HG03097 (cell line): ENCODE measurements at regions not wholly inside any gene's neighbourhood (a gene's known extent, or its start where the extent isn't known, plus 50 kb on each side); places are given as distances from the start of the nearest gene placed in this dataset.

Source experiments
- ATAC-seq: cut with Tn5 transposase; IDR thresholded peaks from one replicate; pipeline ENCODE4 v1.9.1; 2021; ENCODE audit not compliant: unreplicated experiment, low FRiP score

DNA sequence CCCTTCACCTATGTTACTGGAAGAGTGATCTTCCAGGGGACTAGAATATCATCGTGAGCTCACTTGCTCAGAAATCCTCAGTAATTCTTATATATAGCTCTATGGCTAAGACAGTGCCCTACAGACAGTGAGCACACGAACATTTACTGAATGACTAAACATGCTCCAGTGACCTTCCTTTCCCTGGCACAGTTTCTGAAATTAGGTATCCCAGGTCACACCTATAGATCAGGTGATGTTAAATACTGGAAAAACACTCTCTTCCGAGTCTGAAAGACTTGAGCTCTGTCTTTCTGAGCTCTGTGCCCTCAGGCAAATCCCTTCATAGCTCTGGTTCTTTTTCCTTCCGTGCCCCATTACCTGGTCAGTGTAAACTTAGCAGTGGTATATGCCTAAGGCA is 239.4 kb upstream of the LRIG1 start:
- ATAC-seq: no peak

DNA sequence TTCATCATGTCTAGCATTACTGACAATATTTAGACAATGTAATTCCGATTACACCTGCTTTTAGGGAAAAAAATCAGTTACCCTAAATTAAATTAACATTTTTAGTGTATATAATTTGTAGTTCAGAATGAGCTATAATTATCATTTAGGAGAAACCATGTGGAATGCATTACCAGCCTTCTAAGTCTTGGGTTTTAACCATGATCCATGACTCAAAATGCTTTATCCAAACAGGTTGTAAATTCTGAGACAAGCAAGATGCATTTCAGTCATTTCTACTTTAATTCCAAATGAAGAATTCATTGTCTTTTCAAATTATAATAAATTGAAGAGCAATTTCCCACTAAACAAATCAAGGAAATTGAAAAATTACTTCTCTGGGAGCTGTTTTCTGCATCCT is 243.7 kb upstream of the LRIG1 start:
- ATAC-seq: no peak

DNA sequence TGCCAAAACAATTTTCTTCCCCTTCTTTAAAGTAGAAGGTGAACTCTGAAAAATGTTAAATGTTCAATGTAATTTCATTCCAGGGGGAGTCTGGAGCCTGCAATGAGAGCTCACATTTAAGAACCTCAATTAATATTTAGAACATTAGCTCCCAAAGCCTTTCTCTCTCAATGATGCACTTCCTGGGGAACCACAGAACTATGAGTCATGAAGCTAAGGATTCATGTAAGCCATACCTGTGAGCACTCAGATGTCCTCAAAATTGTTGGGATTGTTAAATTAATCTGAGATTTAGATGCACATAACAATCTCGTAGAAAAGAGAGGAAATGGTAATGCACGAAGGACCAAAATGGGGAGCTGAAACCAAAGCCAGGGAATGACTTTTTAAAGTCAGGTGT is 244.2 kb upstream of the LRIG1 start:
- ATAC-seq: no peak

- no peak for ATAC-seq
These were observed 246.4 kb upstream of the LRIG1 start for GRCh38 chr3:66747261-66747660.

- ATAC-seq: no peak
These were observed 246.9 kb upstream of the LRIG1 start for GRCh38 chr3:66747696-66748095.

- ATAC-seq: no peak
These were observed 247.5 kb upstream of the LRIG1 start for GRCh38 chr3:66748175-66748876.

- no peak for ATAC-seq
These were observed 246.3 kb upstream of the KBTBD8 start for GRCh38 chr3:66751842-66752241.

DNA sequence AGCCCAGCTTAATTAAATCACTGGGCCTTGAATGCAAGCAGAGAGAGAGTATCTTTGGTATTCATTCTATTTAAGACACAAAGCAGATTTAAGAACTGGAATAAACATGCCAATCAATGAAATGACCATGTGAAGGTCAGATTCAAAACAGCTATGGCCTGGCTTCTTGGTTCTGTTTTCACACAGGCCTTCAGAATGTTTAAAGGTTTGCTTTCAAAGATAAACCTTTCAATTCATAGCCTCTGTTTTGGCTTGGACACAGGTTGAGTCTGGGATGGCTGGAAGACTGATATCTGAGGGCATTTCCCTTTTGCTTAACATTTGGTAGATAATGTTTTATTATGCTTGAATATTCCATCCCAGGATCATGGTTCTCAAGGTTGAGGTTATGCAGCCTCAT is 244.4 kb upstream of the KBTBD8 start:
- no peak for ATAC-seq

DNA sequence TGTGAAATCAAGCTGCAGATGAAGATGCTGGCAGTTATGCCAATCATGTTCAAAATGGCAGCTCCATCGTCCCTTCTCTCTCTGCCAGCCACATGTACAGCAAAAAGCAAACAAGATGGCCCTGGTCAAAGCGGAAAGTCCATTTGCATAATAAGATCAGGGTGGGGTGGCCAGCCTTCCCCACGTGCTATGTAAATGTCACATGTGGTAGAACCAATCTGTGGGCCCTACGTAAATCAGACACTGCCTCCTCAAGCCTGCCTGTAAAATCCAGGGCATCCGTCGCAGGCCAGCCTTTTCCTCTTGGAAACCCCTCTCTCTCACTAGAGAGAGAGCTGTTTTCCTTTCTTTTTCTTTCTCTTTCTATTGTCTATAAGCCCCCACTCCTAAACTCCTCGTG is 243.5 kb upstream of the KBTBD8 start:
- no peak for ATAC-seq

DNA sequence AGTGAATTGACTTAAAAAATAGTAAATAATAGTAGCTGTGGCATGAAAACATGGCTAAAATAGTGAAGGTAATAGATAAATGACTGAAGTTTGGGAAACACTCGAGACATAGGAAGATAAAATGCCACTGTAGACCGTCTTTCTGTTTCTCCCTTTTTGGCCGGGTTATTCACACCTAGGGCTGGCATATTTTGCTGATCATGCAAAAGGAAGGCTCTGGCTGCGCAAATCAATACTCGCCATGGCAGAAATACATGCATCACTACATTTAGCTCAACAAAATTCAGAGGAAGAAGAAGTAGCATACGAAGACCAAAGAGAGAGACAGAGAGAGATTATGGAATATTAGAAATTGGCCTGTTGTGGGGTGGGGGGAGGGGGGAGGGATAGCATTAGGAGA is 242.2 kb upstream of the KBTBD8 start:
- no peak for ATAC-seq

GRCh38 chr3:66756468-66757036 is 241.6 kb upstream of the KBTBD8 start:
- ATAC-seq: no peak

GRCh38 chr3:66761093-66761780 is 236.9 kb upstream of the KBTBD8 start:
- no peak for ATAC-seq

- no peak for ATAC-seq
These were observed 235.0 kb upstream of the KBTBD8 start for GRCh38 chr3:66762916-66763693.

- ATAC-seq: no peak
These were observed 220.0 kb upstream of the KBTBD8 start for GRCh38 chr3:66778107-66778506.

DNA sequence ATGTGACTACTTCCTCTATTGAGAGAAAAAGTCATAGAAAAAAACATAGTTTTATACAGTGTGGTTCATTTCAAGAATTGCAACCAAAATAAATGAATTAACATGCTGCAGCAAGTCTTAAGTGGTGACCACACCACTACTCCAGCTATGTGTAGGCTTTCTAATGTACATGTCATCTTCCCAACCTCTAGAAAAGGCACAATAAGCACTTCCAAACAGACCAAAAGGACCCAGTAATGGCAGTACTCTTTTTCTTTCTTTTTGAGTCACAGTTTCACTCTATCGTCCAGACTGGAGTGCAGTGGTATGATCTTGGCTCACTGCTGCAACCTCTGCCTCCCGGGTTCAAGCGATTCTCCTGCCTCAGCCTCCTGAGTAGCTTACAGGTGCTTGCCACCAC is 219.3 kb upstream of the KBTBD8 start:
- no peak for ATAC-seq

DNA sequence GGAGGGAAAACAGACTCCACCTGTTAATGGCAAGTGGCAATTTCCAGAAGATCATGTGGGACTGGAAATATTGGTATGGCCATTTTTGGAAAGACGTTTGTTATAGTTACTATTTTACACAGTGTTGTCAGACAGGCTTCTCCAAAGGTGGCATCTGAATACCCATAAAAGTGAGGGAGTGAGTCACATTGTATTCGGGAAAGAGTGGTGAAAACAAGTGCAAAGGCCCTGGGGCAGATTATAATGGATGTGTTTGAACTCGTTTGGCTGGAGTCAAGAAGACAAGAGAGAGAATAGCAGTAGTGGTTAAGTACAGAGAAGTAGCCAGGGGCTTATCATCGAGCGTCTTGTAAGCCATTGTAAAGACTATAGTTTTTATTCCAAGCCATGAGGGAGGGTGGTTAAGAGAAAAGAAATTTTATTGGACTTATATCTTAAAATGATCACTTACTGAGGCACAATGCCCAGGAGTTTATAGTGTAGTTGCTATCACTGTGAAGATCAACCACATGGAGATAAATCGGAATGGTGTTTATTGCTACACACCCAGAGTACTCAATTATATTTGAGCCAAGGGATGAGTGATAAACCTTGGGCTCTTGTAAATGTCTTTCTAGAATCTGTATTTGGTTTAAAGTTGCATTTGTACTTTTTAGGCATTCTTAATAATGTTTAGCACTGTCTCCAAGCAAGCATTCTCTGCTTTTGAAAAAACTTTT is 212.8 kb upstream of the KBTBD8 start:
- ATAC-seq: no peak

- ATAC-seq: no peak
These were observed 208.4 kb upstream of the KBTBD8 start for GRCh38 chr3:66789580-66790237.

DNA sequence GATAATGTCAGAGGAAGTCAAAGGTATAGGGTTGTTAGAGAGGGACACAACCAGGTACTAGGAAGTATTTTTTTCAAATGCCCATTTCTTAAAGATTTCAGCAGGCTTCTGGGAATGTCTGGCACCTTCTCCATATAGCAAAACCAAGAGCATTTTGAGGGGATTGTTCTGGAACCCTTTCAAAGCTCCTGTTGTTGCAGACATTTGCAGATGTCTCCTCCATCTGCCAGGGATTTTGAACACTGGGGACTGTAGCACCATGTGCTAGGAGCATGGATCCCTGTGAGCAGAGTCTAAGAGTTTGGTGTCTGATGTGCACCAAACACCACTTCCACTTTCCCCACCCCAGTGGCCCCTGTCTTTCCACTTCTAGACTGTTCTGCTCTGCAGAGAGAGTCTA is 206.0 kb upstream of the KBTBD8 start:
- no peak for ATAC-seq

DNA sequence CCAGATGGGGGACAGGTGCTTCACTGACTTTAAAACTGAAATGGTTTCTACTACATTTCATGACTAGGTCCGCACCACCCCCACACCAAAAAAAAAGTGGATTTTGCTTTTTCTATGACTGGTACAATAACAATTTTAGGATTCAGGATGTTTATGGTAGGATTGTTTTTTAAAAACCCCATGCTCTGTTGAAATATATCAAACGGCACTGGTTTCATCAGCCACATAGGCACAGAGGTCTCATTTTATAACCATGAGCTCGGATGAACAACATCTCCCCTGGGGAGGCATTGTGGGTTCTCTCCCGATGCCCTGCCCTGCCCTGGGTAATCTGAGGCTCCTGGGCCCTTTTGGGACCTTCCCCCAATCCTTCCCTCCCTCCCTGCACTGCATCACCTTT is 202.7 kb upstream of the KBTBD8 start:
- no peak for ATAC-seq

- ATAC-seq: no peak
These were observed 201.8 kb upstream of the KBTBD8 start for GRCh38 chr3:66796343-66796742.
